GM23338 (cell line): ENCODE measurements at regions not wholly inside any gene's neighbourhood (a gene's known extent, or its start where the extent isn't known, plus 50 kb on each side); places are given as distances from the start of the nearest gene placed in this dataset.

Experiments
- CREB1 ChIP-seq: fragments of 250-450 bp; sonication (Bioruptor Pico); IDR thresholded peaks from 2 replicates; pipeline ENCODE4 v1.5.0; 2020; ENCODE audit warnings: low read depth, mild to moderate bottlenecking, moderate library complexity
- CTCF ChIP-seq, 2 experiments: fragments of 200-600 bp in 1 of 2; sonication (generic) in 1 of 2; conservative IDR thresholded peaks; 2 replicates each; pipeline versions ENCODE4 v1.5.1 to v1.6.1; 2016 to 2017; ENCODE audit warnings: antibody characterized with exemption in 2 of 2, low read depth in 2 of 2, mild to moderate bottlenecking in 2 of 2, moderate library complexity in 1 of 2
- EZH2 ChIP-seq: fragments of 200-600 bp; sonication (generic); IDR thresholded peaks from one replicate; pipeline ENCODE4 v1.8.0; 2017; ENCODE audit warnings: antibody characterized with exemption, mild to moderate bottlenecking, low read depth; ENCODE audit not compliant: unreplicated experiment
- EZH2phosphoT487 ChIP-seq: fragments of 200-600 bp; sonication (generic); IDR thresholded peaks from one replicate; pipeline ENCODE4 v1.8.1; 2018; ENCODE audit warnings: antibody characterized with exemption; ENCODE audit not compliant: unreplicated experiment
- JUNB ChIP-seq: IDR thresholded peaks from one replicate; pipeline ENCODE4 v1.6.1; 2016; ENCODE audit warnings: antibody characterized with exemption; ENCODE audit not compliant: unreplicated experiment
- NANOG ChIP-seq: IDR thresholded peaks from 2 replicates; pipeline ENCODE4 v1.6.1; 2016; ENCODE audit warnings: antibody characterized with exemption, borderline replicate concordance
- POLR2AphosphoS5 ChIP-seq: IDR thresholded peaks from 2 replicates; pipeline ENCODE4 v1.6.1; 2016; ENCODE audit warnings: antibody characterized with exemption, low read depth
- REST ChIP-seq: IDR thresholded peaks from one replicate; pipeline ENCODE4 v1.6.1; 2018; ENCODE audit warnings: antibody characterized with exemption; ENCODE audit not compliant: unreplicated experiment
- ZNF114 ChIP-seq: fragments of 250-450 bp; sonication (Bioruptor Pico); IDR thresholded peaks from 2 replicates; pipeline ENCODE4 v1.5.0; 2020; ENCODE audit warnings: mild to moderate bottlenecking, moderate library complexity
- ZNF331 ChIP-seq: fragments of 250-450 bp; sonication (Bioruptor Pico); IDR thresholded peaks from 2 replicates; pipeline ENCODE4 v1.5.0; 2020; ENCODE audit warnings: low read depth, mild to moderate bottlenecking, moderate library complexity

- TF ChIP-seq CTCF (conservative IDR thresholded peaks at IDR 0.05; ENCODE audit: low read depth in 2 of 2) (no peak), POLR2AphosphoS5 (no peak), REST (no peak), EZH2 (no peak), ZNF331 (CRISPR knock-in tag) (no peak), CREB1 (CRISPR knock-in tag) (no peak), EZH2phosphoT487 (no peak), JUNB (no peak), NANOG (no peak), ZNF114 (CRISPR knock-in tag) (no peak)
Measured at GRCh38 chr6:168916576-168917211, 337.0 kb downstream of the THBS2 start.
